ENCODE measurements at regions not wholly inside any gene's neighbourhood (a gene's known extent, or its start where the extent isn't known, plus 50 kb on each side); places are given as distances from the start of the nearest gene placed in this dataset.

GRCh38 chr7:52708846-52709245, 326.6 kb upstream of the POM121L12 start:
- Histone ChIP-seq H3K23me2 (ENCODE audit: low read depth, low read length) (no peaks in the 10 kb centered on the region), H2BK5ac (ENCODE audit: low read depth, low read length) (no peak overlapping the region), H3K4me2 (ENCODE audit: insufficient read depth in 1 of 2, low read depth in 2 of 2, low read length in 2 of 2) (no peak overlapping the region), H4K20me1 (replicated peaks in 1 of 2; ENCODE audit: control insufficient read depth in 1 of 2, insufficient read depth in 2 of 2, low read length in 2 of 2) (no peaks in the 10 kb centered on the region), H2AK5ac (ENCODE audit: low read depth, low read length) (no peak overlapping the region), H3K9ac (replicated peaks in 1 of 4; ENCODE audit: extremely low read depth in 1 of 4, low read depth in 3 of 4, low read length in 3 of 4) (no peak overlapping the region), H3K79me2 (ENCODE audit: control insufficient read depth in 1 of 2, insufficient read depth in 2 of 2, low read length in 2 of 2) (no peaks in the 10 kb centered on the region), H4K91ac (replicated peaks; ENCODE audit: insufficient read length, low read length) (no peak overlapping the region), H4K5ac (ENCODE audit: insufficient read length, low read depth, low read length) (no peak overlapping the region), H3K27me3 (replicated peaks in 1 of 4; ENCODE audit: control insufficient read depth in 3 of 4, extremely low read depth in 1 of 4, insufficient read depth in 3 of 4, low read length in 3 of 4) (no peaks in the 10 kb centered on the region), H3K36me3 (ENCODE audit: control insufficient read depth in 2 of 4, insufficient read depth in 4 of 4, low read length in 3 of 4) (no peaks in the 10 kb centered on the region), H3K79me1 (ENCODE audit: low read depth, low read length) (no peaks in the 10 kb centered on the region), H4K8ac (ENCODE audit: extremely low read depth, insufficient read depth, low read length) (no peak overlapping the region), H3K4ac (replicated peaks; ENCODE audit: insufficient read length, low read depth, low read length) (no peak overlapping the region), H2AFZ (ENCODE audit: low read length) (no peak overlapping the region), H3K4me3 (ENCODE audit: extremely low read depth in 1 of 4, insufficient read depth in 2 of 4, low read depth in 3 of 4, low read length in 4 of 4) (no peak overlapping the region), H2BK12ac (ENCODE audit: low read depth, low read length) (no peak overlapping the region), H3K4me1 (replicated peaks in 1 of 4; ENCODE audit: control insufficient read depth in 3 of 4, insufficient read depth in 4 of 4, low read length in 3 of 4) (no peaks in the 10 kb centered on the region; a peak in 1 of 7 replicates), H3K27ac (ENCODE audit: low read depth, low read length) (no peak overlapping the region), H3K23ac (ENCODE audit: insufficient read length) (no peak overlapping the region), H2BK15ac (ENCODE audit: low read length) (no peak overlapping the region), H3K18ac (ENCODE audit: extremely low read depth, low read length) (no peak overlapping the region), H2BK20ac (ENCODE audit: low read length) (no peak overlapping the region), H3K56ac (replicated peaks; ENCODE audit: insufficient read length, low read depth, low read length) (no peak overlapping the region), H3K14ac (ENCODE audit: insufficient read length) (no peak overlapping the region), H2BK120ac (replicated peaks; ENCODE audit: low read depth, low read length) (no peak overlapping the region), H3K9me3 (ENCODE audit: insufficient read depth in 2 of 2, low read depth in 1 of 2, low read length in 1 of 2) (peaks cover 5 to 7% of the 10 kb centered on the region in 2 experiments; a peak in 1 of 4 replicates)
- DNase-seq (ENCODE audit: low read depth in 1 of 2, low spot score in 2 of 2): no peak
- 90% methylated on average over 3 of the region's 3 CpGs; no CpG with 5 or more reads in 1 of the 2 experiments for WGBS, 2 experiments (ENCODE audit: extremely low coverage in 1 of 2, insufficient coverage in 1 of 2, insufficient read length in 1 of 2, insufficient replicate concordance in 2 of 2, low coverage in 1 of 2, low lambda C conversion rate in 2 of 2, missing lambda C conversion rate in 1 of 2)
- ChIA-PET POLR2A (ENCODE audit: partially characterized antibody) (no interaction called here), CTCF (ENCODE audit: partially characterized antibody) (no interaction called here)
- no peak for TF ChIP-seq PHF8 (conservative IDR thresholded peaks at IDR 0.05; ENCODE audit: low read depth, low read length)
- FAIRE-seq: no peak

All from H1 (cell line).